GM12878 (cell line): ENCODE measurements at regions not wholly inside any gene's neighbourhood (a gene's known extent, or its start where the extent isn't known, plus 50 kb on each side); places are given as distances from the start of the nearest gene placed in this dataset.

ENCODE experiments used
- ATAC-seq: fragments of 200-7000 bp; cut with Tn5 transposase; 3 replicates; pipeline ENCODE4 v1.9.1; 2020; ENCODE audit warnings: mild to moderate bottlenecking, moderate library complexity
- BruUV-seq: library from RNA; stranded (reverse); fragments of 400-500 nt; replicated peaks from 2 replicates; lab custom pipeline; 2021; lab: Mats Ljungman, UMichigan
- CTCF ChIA-PET: fragments of 300-600 bp; sonication (Branson Sonifier 250); formaldehyde crosslinking; extraction: SDS; loops from one replicate; lab custom pipeline; 2021; ENCODE audit warnings: inconsistent platforms; lab: Yijun Ruan, JAX
- POLR2A ChIA-PET: fragments of 350-600 bp; formaldehyde crosslinking; extraction: SDS; loops from one replicate; lab custom pipeline; 2021; ENCODE audit warnings: inconsistent platforms; lab: Charles Lee
- RAD21 ChIA-PET: fragments of 300-600 bp; sonication (Branson Sonifier 250); formaldehyde crosslinking; loops from one replicate; lab custom pipeline; 2023; ENCODE audit warnings: antibody characterized with exemption; ENCODE audit not compliant: unreplicated experiment; lab: Charles Lee
- SMC1A ChIA-PET: fragments of 300-600 bp; sonication (Branson Sonifier 250); formaldehyde crosslinking; loops from one replicate; lab custom pipeline; 2023; ENCODE audit not compliant: unreplicated experiment, uncharacterized antibody; lab: Charles Lee
- DNase-seq: peaks from one replicate; pipeline ENCODE4 v3.0.0-alpha.2; 2011; ENCODE audit warnings: low read depth, low spot score
- FAIRE-seq: peaks from 3 replicates; lab custom pipeline; 2011; peaks lifted over from hg19 to GRCh38; lab: Jason Lieb, UNC
- H2AFZ ChIP-seq: 2 replicates; pipeline ENCODE4 v1.6.0; 2011; ENCODE audit warnings: low read depth, low read length, control low read depth; ENCODE audit not compliant: control insufficient read depth
- H3K27ac ChIP-seq: 2 replicates; pipeline ENCODE4 v1.5.1; 2011; ENCODE audit warnings: control low read depth; ENCODE audit not compliant: control insufficient read depth, insufficient read depth
- H3K27me3 ChIP-seq, 2 experiments: replicated peaks in 1 of 2; 2 replicates each; pipeline versions ENCODE4 v1.6.0 to v1.6.1; 2011; ENCODE audit warnings: low read length in 1 of 2; ENCODE audit not compliant: control insufficient read depth in 2 of 2, insufficient read depth in 2 of 2
- H3K36me3 ChIP-seq, 2 experiments: 2 replicates each; pipeline ENCODE4 v1.5.1; 2011; ENCODE audit warnings: low read length in 1 of 2; ENCODE audit not compliant: control insufficient read depth in 2 of 2, insufficient read depth in 2 of 2
- H3K4me1 ChIP-seq: 2 replicates; pipeline ENCODE4 v1.6.1; 2011; ENCODE audit warnings: mild to moderate bottlenecking, low read length, moderate library complexity, mixed read lengths; ENCODE audit not compliant: control insufficient read depth, insufficient read depth
- H3K4me2 ChIP-seq: 2 replicates; pipeline ENCODE4 v1.6.0; 2011; ENCODE audit warnings: control low read depth; ENCODE audit not compliant: control insufficient read depth, insufficient read depth
- H3K4me3 ChIP-seq: fragments of 200-600 bp; sonication (generic); 2 replicates; pipeline ENCODE4 v1.5.1; 2016
- H3K79me2 ChIP-seq: 2 replicates; pipeline ENCODE4 v1.6.0; 2011; ENCODE audit warnings: low read length; ENCODE audit not compliant: control insufficient read depth, insufficient read depth
- H3K9ac ChIP-seq: 2 replicates; pipeline ENCODE4 v1.8.0; 2011; ENCODE audit warnings: low read length, control low read depth, mixed read lengths; ENCODE audit not compliant: control insufficient read depth, insufficient read depth
- H3K9me3 ChIP-seq: replicated peaks from 3 replicates; pipeline ENCODE4 v1.5.1; 2011; ENCODE audit warnings: mild to moderate bottlenecking, low read length; ENCODE audit not compliant: control insufficient read depth, insufficient read depth
- H4K20me1 ChIP-seq: 2 replicates; pipeline ENCODE4 v1.6.0; 2011; ENCODE audit not compliant: control insufficient read depth, insufficient read depth
- BRCA1 ChIP-seq: IDR thresholded peaks from 2 replicates; pipeline ENCODE4 v1.6.1; 2011; ENCODE audit warnings: low read depth, low read length, improper control_type of control experiment
- FOXK2 ChIP-seq: fragments of 450-650 bp; IDR thresholded peaks from 2 replicates; pipeline ENCODE4 v1.6.1; 2017; ENCODE audit warnings: mild to moderate bottlenecking, moderate library complexity
- KAT2A ChIP-seq: conservative IDR thresholded peaks from 2 replicates; pipeline ENCODE4 v1.6.1; 2011; ENCODE audit warnings: low read depth, low read length; ENCODE audit not compliant: control insufficient read depth
- NFYB ChIP-seq: IDR thresholded peaks from 2 replicates; pipeline ENCODE4 v1.6.1; 2011; ENCODE audit warnings: low read depth, mild to moderate bottlenecking, low read length, improper control_type of control experiment, moderate library complexity; ENCODE audit not compliant: insufficient read depth
- PML ChIP-seq: IDR thresholded peaks from 2 replicates; pipeline ENCODE4 v1.6.1; 2012; ENCODE audit warnings: low read length, inconsistent platforms
- ZBED1 ChIP-seq: IDR thresholded peaks from 2 replicates; pipeline ENCODE4 v1.6.1; 2016; ENCODE audit warnings: borderline replicate concordance
- ZNF217 ChIP-seq: fragments of 450-650 bp; IDR thresholded peaks from 2 replicates; pipeline ENCODE4 v1.6.1; 2017; ENCODE audit warnings: antibody characterized with exemption, mild to moderate bottlenecking
- WGBS: methylation state at CpG from one replicate; pipeline ENCODE4 v1.1.6; 2016; ENCODE audit warnings: low lambda C conversion rate; ENCODE audit not compliant: insufficient replicate concordance, insufficient coverage; ENCODE audit errors: missing lambda C conversion rate; 5-methylcytosine and 5-hydroxymethylcytosine counted together
- in situ Hi-C: fragments of 300-500 bp; cut with MboI; formaldehyde crosslinking; loops from 9 replicates; pipeline ENCODE4 v1.14.3; 2018; ENCODE audit warnings: mixed read lengths
- intact Hi-C: fragments of 100-400 bp; cut with micrococcal nuclease; formaldehyde crosslinking; loops from one replicate; pipeline ENCODE4 v1.14.2; 2022; ENCODE audit not compliant: unreplicated experiment
- TF ChIP-seq, protein P1 (sequence below): fragments of 450-650 bp; formaldehyde crosslinking; IDR thresholded peaks from 2 replicates; pipeline ENCODE4 v1.4.0; 2020; ENCODE audit warnings: mild to moderate bottlenecking, moderate library complexity
- TF ChIP-seq, protein P2 (sequence below): IDR thresholded peaks from 2 replicates; pipeline ENCODE4 v1.6.1; 2012; ENCODE audit warnings: mild to moderate bottlenecking, low read depth, low read length

DNA sequence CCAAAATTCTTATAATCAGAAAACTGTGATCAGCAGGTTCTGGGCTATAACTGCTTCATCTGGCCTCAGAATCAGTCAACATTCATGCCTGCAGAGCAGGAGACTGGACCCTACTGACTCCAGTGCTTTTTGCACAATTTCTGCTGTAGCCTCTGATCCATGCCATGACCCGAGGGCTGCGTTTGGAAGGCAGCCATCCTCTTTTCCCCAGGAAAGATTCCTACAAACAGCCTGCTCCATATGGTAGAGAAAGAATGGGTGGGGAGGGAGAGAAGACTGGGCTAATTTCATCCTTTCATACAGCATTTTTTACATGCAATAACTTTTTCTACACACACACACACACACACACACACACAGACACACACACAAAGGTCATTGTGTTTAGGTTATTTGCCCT, 133.0 kb upstream of the MMADHC start:
- RAD21 ChIA-PET = no interaction called here
- WGBS = 0% methylated on average over 2 of the region's 2 CpGs
- intact Hi-C loops (no loop called here), in situ Hi-C loops (no loop called here)
- CTCF ChIA-PET = no interaction called here
- POLR2A ChIA-PET = no interaction called here
- no peak overlapping the region for H3K4me3 ChIP-seq
- TF ChIP-seq PML (no peak), FOXK2 (no peak), KAT2A (no peak)
- TF ChIP-seq, protein P1, sequence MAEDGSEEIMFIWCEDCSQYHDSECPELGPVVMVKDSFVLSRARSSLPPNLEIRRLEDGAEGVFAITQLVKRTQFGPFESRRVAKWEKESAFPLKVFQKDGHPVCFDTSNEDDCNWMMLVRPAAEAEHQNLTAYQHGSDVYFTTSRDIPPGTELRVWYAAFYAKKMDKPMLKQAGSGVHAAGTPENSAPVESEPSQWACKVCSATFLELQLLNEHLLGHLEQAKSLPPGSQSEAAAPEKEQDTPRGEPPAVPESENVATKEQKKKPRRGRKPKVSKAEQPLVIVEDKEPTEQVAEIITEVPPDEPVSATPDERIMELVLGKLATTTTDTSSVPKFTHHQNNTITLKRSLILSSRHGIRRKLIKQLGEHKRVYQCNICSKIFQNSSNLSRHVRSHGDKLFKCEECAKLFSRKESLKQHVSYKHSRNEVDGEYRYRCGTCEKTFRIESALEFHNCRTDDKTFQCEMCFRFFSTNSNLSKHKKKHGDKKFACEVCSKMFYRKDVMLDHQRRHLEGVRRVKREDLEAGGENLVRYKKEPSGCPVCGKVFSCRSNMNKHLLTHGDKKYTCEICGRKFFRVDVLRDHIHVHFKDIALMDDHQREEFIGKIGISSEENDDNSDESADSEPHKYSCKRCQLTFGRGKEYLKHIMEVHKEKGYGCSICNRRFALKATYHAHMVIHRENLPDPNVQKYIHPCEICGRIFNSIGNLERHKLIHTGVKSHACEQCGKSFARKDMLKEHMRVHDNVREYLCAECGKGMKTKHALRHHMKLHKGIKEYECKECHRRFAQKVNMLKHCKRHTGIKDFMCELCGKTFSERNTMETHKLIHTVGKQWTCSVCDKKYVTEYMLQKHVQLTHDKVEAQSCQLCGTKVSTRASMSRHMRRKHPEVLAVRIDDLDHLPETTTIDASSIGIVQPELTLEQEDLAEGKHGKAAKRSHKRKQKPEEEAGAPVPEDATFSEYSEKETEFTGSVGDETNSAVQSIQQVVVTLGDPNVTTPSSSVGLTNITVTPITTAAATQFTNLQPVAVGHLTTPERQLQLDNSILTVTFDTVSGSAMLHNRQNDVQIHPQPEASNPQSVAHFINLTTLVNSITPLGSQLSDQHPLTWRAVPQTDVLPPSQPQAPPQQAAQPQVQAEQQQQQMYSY (CRISPR knock-in tag) = no peak
- no peak overlapping the region for H3K27ac ChIP-seq
- no peaks in the 10 kb centered on the region for H3K9me3 ChIP-seq
- H3K79me2 ChIP-seq = no peaks in the 10 kb centered on the region
- DNase-seq (no peak), FAIRE-seq (no peak), ATAC-seq (no peak)
- BruUV-seq = no TSS peak
- H3K4me1 ChIP-seq = no peaks in the 10 kb centered on the region
- SMC1A ChIA-PET = no interaction called here
- no peaks in the 10 kb centered on the region for H4K20me1 ChIP-seq
- H3K27me3 ChIP-seq = no peaks in the 10 kb centered on the region
- no peaks in the 10 kb centered on the region for H3K36me3 ChIP-seq
- no peak overlapping the region for H3K4me2 ChIP-seq
- no peak overlapping the region for H2AFZ ChIP-seq
- no peak overlapping the region for H3K9ac ChIP-seq

DNA sequence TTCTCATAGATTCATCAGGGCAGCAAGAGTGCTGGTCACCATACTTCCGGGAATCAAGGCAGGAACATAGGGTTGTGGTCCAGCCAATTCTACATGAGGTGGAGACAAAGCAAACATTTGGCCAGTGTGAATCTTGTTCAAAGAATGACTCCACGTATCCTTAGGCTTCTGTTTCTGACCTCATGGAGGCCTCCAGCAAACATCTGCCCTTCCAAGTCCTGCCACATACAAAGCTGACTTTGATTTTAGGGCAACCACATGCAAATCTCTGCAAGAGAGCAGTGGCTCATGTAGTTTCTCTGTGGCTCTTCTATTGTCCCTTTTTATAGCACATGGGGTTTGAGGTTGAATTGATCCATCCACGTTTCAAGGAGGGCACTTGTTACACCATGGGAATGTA, 132.1 kb upstream of the MMADHC start:
- ChIA-PET RAD21 (no interaction called here), CTCF (no interaction called here), POLR2A (no interaction called here), SMC1A (no interaction called here)
- FAIRE-seq (no peak), ATAC-seq (no peak), DNase-seq (no peak)
- Histone ChIP-seq H3K27me3 (no peaks in the 10 kb centered on the region), H3K9me3 (no peaks in the 10 kb centered on the region), H3K4me3 (no peak overlapping the region), H3K36me3 (no peaks in the 10 kb centered on the region), H4K20me1 (no peaks in the 10 kb centered on the region), H3K4me1 (no peaks in the 10 kb centered on the region), H3K27ac (no peak overlapping the region), H2AFZ (no peak overlapping the region), H3K9ac (no peak overlapping the region), H3K4me2 (no peak overlapping the region), H3K79me2 (no peaks in the 10 kb centered on the region)
- in situ Hi-C loops (no loop called here), intact Hi-C loops (loop anchor here (5.0 kb wide), 1 partner anchor 122 kb away; no protein-coding TSS in a partner anchor)
- no TSS peak for BruUV-seq
- TF ChIP-seq NFYB (no peak), ZNF217 (no peak), BRCA1 (no peak), ZBED1 (no peak)
- TF ChIP-seq, protein P2, sequence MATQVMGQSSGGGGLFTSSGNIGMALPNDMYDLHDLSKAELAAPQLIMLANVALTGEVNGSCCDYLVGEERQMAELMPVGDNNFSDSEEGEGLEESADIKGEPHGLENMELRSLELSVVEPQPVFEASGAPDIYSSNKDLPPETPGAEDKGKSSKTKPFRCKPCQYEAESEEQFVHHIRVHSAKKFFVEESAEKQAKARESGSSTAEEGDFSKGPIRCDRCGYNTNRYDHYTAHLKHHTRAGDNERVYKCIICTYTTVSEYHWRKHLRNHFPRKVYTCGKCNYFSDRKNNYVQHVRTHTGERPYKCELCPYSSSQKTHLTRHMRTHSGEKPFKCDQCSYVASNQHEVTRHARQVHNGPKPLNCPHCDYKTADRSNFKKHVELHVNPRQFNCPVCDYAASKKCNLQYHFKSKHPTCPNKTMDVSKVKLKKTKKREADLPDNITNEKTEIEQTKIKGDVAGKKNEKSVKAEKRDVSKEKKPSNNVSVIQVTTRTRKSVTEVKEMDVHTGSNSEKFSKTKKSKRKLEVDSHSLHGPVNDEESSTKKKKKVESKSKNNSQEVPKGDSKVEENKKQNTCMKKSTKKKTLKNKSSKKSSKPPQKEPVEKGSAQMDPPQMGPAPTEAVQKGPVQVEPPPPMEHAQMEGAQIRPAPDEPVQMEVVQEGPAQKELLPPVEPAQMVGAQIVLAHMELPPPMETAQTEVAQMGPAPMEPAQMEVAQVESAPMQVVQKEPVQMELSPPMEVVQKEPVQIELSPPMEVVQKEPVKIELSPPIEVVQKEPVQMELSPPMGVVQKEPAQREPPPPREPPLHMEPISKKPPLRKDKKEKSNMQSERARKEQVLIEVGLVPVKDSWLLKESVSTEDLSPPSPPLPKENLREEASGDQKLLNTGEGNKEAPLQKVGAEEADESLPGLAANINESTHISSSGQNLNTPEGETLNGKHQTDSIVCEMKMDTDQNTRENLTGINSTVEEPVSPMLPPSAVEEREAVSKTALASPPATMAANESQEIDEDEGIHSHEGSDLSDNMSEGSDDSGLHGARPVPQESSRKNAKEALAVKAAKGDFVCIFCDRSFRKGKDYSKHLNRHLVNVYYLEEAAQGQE = no peak
- WGBS = 29% methylated on average over 3 of the region's 3 CpGs
